ENCODE measurements at regions not wholly inside any gene's neighbourhood (a gene's known extent, or its start where the extent isn't known, plus 50 kb on each side); places are given as distances from the start of the nearest gene placed in this dataset.

DNA sequence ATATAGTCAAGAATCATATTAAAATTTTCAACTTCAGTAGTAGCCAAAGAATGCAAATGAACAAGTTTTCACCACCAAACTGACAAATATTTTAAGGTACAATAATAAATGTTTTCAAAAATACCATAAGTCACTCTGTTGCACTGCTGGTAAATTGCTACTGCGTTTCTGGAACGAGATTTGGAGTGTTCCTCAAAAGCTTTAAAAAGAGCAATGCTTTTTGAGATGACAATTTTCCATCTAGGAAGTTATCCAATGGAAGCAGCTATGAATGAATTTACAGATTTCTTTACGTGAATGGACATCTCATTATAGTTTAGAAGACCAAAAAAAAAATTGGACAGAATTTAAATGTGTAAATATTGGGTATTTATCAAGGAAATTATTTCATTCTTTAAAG, 173.2 kb upstream of the OR13F1 start:
- TF ChIP-seq, protein P1, sequence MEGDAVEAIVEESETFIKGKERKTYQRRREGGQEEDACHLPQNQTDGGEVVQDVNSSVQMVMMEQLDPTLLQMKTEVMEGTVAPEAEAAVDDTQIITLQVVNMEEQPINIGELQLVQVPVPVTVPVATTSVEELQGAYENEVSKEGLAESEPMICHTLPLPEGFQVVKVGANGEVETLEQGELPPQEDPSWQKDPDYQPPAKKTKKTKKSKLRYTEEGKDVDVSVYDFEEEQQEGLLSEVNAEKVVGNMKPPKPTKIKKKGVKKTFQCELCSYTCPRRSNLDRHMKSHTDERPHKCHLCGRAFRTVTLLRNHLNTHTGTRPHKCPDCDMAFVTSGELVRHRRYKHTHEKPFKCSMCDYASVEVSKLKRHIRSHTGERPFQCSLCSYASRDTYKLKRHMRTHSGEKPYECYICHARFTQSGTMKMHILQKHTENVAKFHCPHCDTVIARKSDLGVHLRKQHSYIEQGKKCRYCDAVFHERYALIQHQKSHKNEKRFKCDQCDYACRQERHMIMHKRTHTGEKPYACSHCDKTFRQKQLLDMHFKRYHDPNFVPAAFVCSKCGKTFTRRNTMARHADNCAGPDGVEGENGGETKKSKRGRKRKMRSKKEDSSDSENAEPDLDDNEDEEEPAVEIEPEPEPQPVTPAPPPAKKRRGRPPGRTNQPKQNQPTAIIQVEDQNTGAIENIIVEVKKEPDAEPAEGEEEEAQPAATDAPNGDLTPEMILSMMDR (IDR thresholded peaks at IDR 0.05) = no peak
- no peak for TF ChIP-seq EZH2 (IDR thresholded peaks at IDR 0.05; ENCODE audit: borderline replicate concordance, insufficient read depth, low read depth, low read length, poor library complexity, severe bottlenecking)
